Thoracic aorta (tissue), 2 donors: ENCODE measurements at regions not wholly inside any gene's neighbourhood (a gene's known extent, or its start where the extent isn't known, plus 50 kb on each side); places are given as distances from the start of the nearest gene placed in this dataset.

Experiments used
- ATAC-seq: fragments of 150-250 bp; one replicate; pipeline ENCODE4 v1.8.0; 2017; ENCODE audit warnings: low read depth; ENCODE audit not compliant: insufficient number of reproducible peaks, low FRiP score
- DNase-seq: peaks from one replicate; pipeline ENCODE4 v3.0.0-alpha.2; 2020; ENCODE audit warnings: low spot score
- H3K27ac ChIP-seq, 2 donors: fragments of 200-600 bp; sonication (generic); 1 replicate in 1 of 2; 2 replicates in 1 of 2; pipeline ENCODE4 v1.5.1; 2016; ENCODE audit warnings: mild to moderate bottlenecking in 2 of 2, moderate library complexity in 2 of 2
- H3K27me3 ChIP-seq: fragments of 200-600 bp; sonication (generic); replicated peaks from 2 replicates; pipeline ENCODE4 v1.6.0; 2016; ENCODE audit warnings: mild to moderate bottlenecking; ENCODE audit not compliant: insufficient read depth
- H3K36me3 ChIP-seq: fragments of 200-600 bp; sonication (generic); one replicate; pipeline ENCODE4 v1.5.1; 2016
- H3K4me1 ChIP-seq, 2 donors: fragments of 200-600 bp; sonication (generic); 1 replicate in 1 of 2; 2 replicates in 1 of 2; pipeline versions ENCODE4 v1.5.1 to v1.6.0; 2016; ENCODE audit warnings: low read depth in 2 of 2, mild to moderate bottlenecking in 1 of 2; ENCODE audit not compliant: control insufficient read depth in 1 of 2
- H3K4me3 ChIP-seq: fragments of 200-600 bp; sonication (generic); 2 replicates; pipeline ENCODE4 v1.5.1; 2016; ENCODE audit warnings: mild to moderate bottlenecking
- H3K9me3 ChIP-seq: fragments of 200-600 bp; sonication (generic); 2 replicates; pipeline ENCODE4 v1.5.1; 2016
- CTCF ChIP-seq: fragments of 200-600 bp; sonication (generic); IDR thresholded peaks from one replicate; pipeline ENCODE4 v1.5.1; 2019; ENCODE audit warnings: antibody characterized with exemption

GRCh38 chr6:6801005-6801335 lies 212.4 kb downstream of the LY86 start:
- Histone ChIP-seq H3K9me3 (no peaks in the 10 kb centered on the region), H3K36me3 (no peaks in the 10 kb centered on the region), H3K4me3 (no peak overlapping the region), H3K27ac (no peak overlapping the region), H3K4me1 (no peaks in the 10 kb centered on the region), H3K27me3 (no peaks in the 10 kb centered on the region)
- no peak for ATAC-seq
- DNase-seq, result no peak
- TF ChIP-seq CTCF, result no peak

DNA sequence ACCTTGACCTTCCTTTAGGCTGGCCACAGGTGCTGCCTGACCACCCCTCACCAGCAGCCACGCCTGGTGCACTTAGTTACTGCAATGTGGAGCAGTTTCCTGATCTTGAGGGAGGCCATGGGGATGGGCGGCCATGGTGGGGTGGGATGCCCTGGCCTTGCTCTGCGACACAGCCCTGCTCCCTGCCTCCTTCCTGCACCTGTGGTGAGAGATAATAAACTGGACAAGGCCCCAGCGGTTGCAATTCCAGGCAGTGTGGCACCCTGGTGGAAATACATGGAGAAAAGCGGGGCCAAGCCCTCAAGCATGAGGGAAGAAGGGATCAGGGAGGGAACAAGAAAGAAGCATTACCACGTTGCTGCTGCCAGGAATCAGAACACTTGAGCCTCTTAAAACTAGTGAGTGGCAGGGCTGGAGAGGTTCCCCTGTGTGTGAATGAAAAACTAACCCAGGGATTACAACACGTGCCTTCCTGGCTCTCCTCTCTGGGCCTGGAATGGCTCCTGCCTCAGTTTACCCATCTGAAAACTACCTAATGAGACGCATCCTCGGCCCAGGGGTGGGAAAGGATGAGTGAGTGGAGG lies 213.2 kb downstream of the LY86 start:
- Histone ChIP-seq H3K4me3 (no peak overlapping the region), H3K9me3 (no peaks in the 10 kb centered on the region), H3K27ac (no peak overlapping the region), H3K36me3 (no peaks in the 10 kb centered on the region), H3K4me1 (no peaks in the 10 kb centered on the region), H3K27me3 (no peaks in the 10 kb centered on the region)
- ATAC-seq (no peak), DNase-seq (no peak)
- no peak for TF ChIP-seq CTCF

GRCh38 chr6:6803180-6803977 lies 214.9 kb downstream of the LY86 start:
- ATAC-seq (no peak), DNase-seq (no peak)
- no peaks in the 10 kb centered on the region for H3K9me3 ChIP-seq
- H3K36me3 ChIP-seq, result no peaks in the 10 kb centered on the region
- no peak for TF ChIP-seq CTCF
- no peaks in the 10 kb centered on the region for H3K27me3 ChIP-seq
- no peaks in the 10 kb centered on the region for H3K4me1 ChIP-seq
- no peak overlapping the region for H3K27ac ChIP-seq
- H3K4me3 ChIP-seq, result no peak overlapping the region

- no peak for DNase-seq
Observed at GRCh38 chr6:6804843-6805615, 216.5 kb downstream of the LY86 start.

More at GRCh38 chr6:6804843-6805615, 216.5 kb downstream of the LY86 start:
- no peaks in the 10 kb centered on the region for H3K4me1 ChIP-seq
- TF ChIP-seq CTCF, result no peak
- no peaks in the 10 kb centered on the region for H3K27me3 ChIP-seq
- H3K36me3 ChIP-seq, result no peaks in the 10 kb centered on the region
- ATAC-seq, result no peak
- no peak overlapping the region for H3K27ac ChIP-seq
- no peaks in the 10 kb centered on the region for H3K9me3 ChIP-seq
- no peak overlapping the region for H3K4me3 ChIP-seq
